H9 (cell line): ENCODE measurements at regions not wholly inside any gene's neighbourhood (a gene's known extent, or its start where the extent isn't known, plus 50 kb on each side); places are given as distances from the start of the nearest gene placed in this dataset.

Experiments
- DNase-seq: peaks from one replicate; pipeline ENCODE4 v3.0.0-alpha.2; 2017
- H2AFZ ChIP-seq: one replicate; pipeline ENCODE4 v1.6.1; 2013; ENCODE audit warnings: mild to moderate bottlenecking, low read length, control low read depth, moderate library complexity
- H2AK5ac ChIP-seq: 2 replicates; pipeline ENCODE4 v1.6.1; 2013; ENCODE audit warnings: low read length, control low read depth, mixed read lengths; ENCODE audit not compliant: insufficient read length
- H2BK120ac ChIP-seq: one replicate; pipeline ENCODE4 v1.6.1; 2013; ENCODE audit warnings: low read depth, mild to moderate bottlenecking, low read length, control low read depth, inconsistent platforms; ENCODE audit not compliant: poor library complexity, severe bottlenecking
- H2BK12ac ChIP-seq: 2 replicates; pipeline ENCODE4 v1.6.1; 2013; ENCODE audit warnings: low read length, control low read depth, mixed read lengths, low read depth; ENCODE audit not compliant: insufficient read length
- H2BK15ac ChIP-seq: 2 replicates; pipeline ENCODE4 v1.6.1; 2013; ENCODE audit warnings: low read depth, low read length, control low read depth
- H2BK20ac ChIP-seq: one replicate; pipeline ENCODE4 v1.6.1; 2013; ENCODE audit warnings: low read depth, mild to moderate bottlenecking, low read length, control low read depth, inconsistent platforms; ENCODE audit not compliant: poor library complexity, severe bottlenecking
- H2BK5ac ChIP-seq: 2 replicates; pipeline ENCODE4 v1.6.1; 2013; ENCODE audit warnings: low read length, control low read depth, mixed read lengths; ENCODE audit not compliant: insufficient read length
- H3K14ac ChIP-seq: 2 replicates; pipeline ENCODE4 v1.6.1; 2013; ENCODE audit warnings: low read length, control low read depth; ENCODE audit not compliant: insufficient read depth
- H3K18ac ChIP-seq: 2 replicates; pipeline ENCODE4 v1.6.1; 2013; ENCODE audit warnings: low read depth, mild to moderate bottlenecking, mixed read lengths, low read length, control low read depth; ENCODE audit not compliant: insufficient read length
- H3K23ac ChIP-seq: 2 replicates; pipeline ENCODE4 v1.6.1; 2013; ENCODE audit warnings: low read length, control low read depth, mixed read lengths, low read depth; ENCODE audit not compliant: insufficient read length
- H3K23me2 ChIP-seq: 2 replicates; pipeline ENCODE4 v1.6.1; 2013; ENCODE audit warnings: low read depth, mild to moderate bottlenecking, mixed read lengths, low read length, control low read depth; ENCODE audit not compliant: insufficient read length, poor library complexity, severe bottlenecking
- H3K27ac ChIP-seq: 2 replicates; pipeline ENCODE4 v1.5.1; 2013; ENCODE audit warnings: low read length, control low read depth, mixed read lengths, low read depth; ENCODE audit not compliant: insufficient read length
- H3K27me3 ChIP-seq: 2 replicates; pipeline ENCODE4 v1.6.1; 2013; ENCODE audit warnings: low read length, control low read depth, inconsistent platforms; ENCODE audit not compliant: insufficient read depth
- H3K4ac ChIP-seq: 2 replicates; pipeline ENCODE4 v1.6.1; 2013; ENCODE audit warnings: low read depth, mild to moderate bottlenecking, control low read depth, inconsistent platforms, low read length, moderate library complexity
- H3K4me1 ChIP-seq: 2 replicates; pipeline ENCODE4 v1.6.1; 2013; ENCODE audit warnings: low read length, control low read depth, inconsistent platforms; ENCODE audit not compliant: insufficient read depth
- H3K4me2 ChIP-seq: 2 replicates; pipeline ENCODE4 v1.6.1; 2013; ENCODE audit warnings: low read length, control low read depth, mixed read lengths; ENCODE audit not compliant: insufficient read length, insufficient read depth
- H3K56ac ChIP-seq: 2 replicates; pipeline ENCODE4 v1.6.1; 2013; ENCODE audit warnings: low read depth, mild to moderate bottlenecking, mixed read lengths, low read length, control low read depth; ENCODE audit not compliant: insufficient read length
- H3K79me1 ChIP-seq: 2 replicates; pipeline ENCODE4 v1.6.1; 2013; ENCODE audit warnings: low read depth, mild to moderate bottlenecking, moderate library complexity, low read length, control low read depth, inconsistent platforms; ENCODE audit not compliant: insufficient read depth, poor library complexity, severe bottlenecking
- H3K79me2 ChIP-seq: 2 replicates; pipeline ENCODE4 v1.6.1; 2013; ENCODE audit warnings: low read length, control low read depth, inconsistent platforms; ENCODE audit not compliant: insufficient read depth
- H3K9ac ChIP-seq: 2 replicates; pipeline ENCODE4 v1.6.1; 2013; ENCODE audit warnings: low read length, control low read depth, mixed read lengths; ENCODE audit not compliant: insufficient read length; ENCODE audit errors: extremely low read depth
- H3K9me3 ChIP-seq: one replicate; pipeline ENCODE4 v1.6.1; 2013; ENCODE audit warnings: low read depth, low read length, inconsistent platforms; ENCODE audit not compliant: control insufficient read depth
- H3T11ph ChIP-seq: one replicate; pipeline ENCODE4 v1.6.1; 2013; ENCODE audit warnings: mild to moderate bottlenecking, low read length, control low read depth, inconsistent platforms
- H4K20me1 ChIP-seq: one replicate; pipeline ENCODE4 v1.6.1; 2013; ENCODE audit not compliant: control insufficient read depth, insufficient read length, insufficient read depth
- H4K5ac ChIP-seq: 2 replicates; pipeline ENCODE4 v1.6.1; 2013; ENCODE audit warnings: low read depth, mild to moderate bottlenecking, mixed read lengths, low read length, control low read depth; ENCODE audit not compliant: insufficient read length
- H4K8ac ChIP-seq: replicated peaks from 2 replicates; pipeline ENCODE4 v1.6.1; 2013; ENCODE audit warnings: low read length, control low read depth, mixed read lengths, low read depth; ENCODE audit not compliant: insufficient read length
- H4K91ac ChIP-seq: 2 replicates; pipeline ENCODE4 v1.6.1; 2013; ENCODE audit warnings: low read depth, mild to moderate bottlenecking, moderate library complexity, mixed read lengths, low read length, control low read depth; ENCODE audit not compliant: insufficient read length
- H3K27ac Mint-ChIP-seq, 3 experiments: 2 replicates in 2 of 3; 3 replicates in 1 of 3; pipeline ENCODE4 v1.8.0; 2020 to 2021; ENCODE audit warnings: mixed read lengths in 3 of 3, mild to moderate bottlenecking in 1 of 3, moderate library complexity in 1 of 3
- H3K27me3 Mint-ChIP-seq: 2 replicates; pipeline ENCODE4 v1.8.0; 2021; ENCODE audit warnings: low read depth, mild to moderate bottlenecking, moderate library complexity, mixed read lengths
- H3K36me3 Mint-ChIP-seq, 3 experiments: 2 replicates in 2 of 3; 3 replicates in 1 of 3; pipeline ENCODE4 v1.8.0; 2020 to 2021; ENCODE audit warnings: low read depth in 3 of 3, mixed read lengths in 3 of 3; ENCODE audit not compliant: insufficient read depth in 1 of 3
- H3K4me1 Mint-ChIP-seq, 2 experiments: 2 replicates each; pipeline ENCODE4 v1.8.0; 2020; ENCODE audit warnings: mixed read lengths in 2 of 2
- H3K4me3 Mint-ChIP-seq, 2 experiments: 2 replicates in 1 of 2; 3 replicates in 1 of 2; pipeline ENCODE4 v1.8.0; 2020 to 2021; ENCODE audit warnings: mild to moderate bottlenecking in 2 of 2, mixed read lengths in 2 of 2, moderate library complexity in 1 of 2
- H3K9me3 Mint-ChIP-seq, 2 experiments: 2 replicates in 1 of 2; 3 replicates in 1 of 2; pipeline ENCODE4 v1.8.0; 2020; ENCODE audit warnings: mild to moderate bottlenecking in 2 of 2, mixed read lengths in 2 of 2, moderate library complexity in 1 of 2
- CTCF ChIP-seq: fragments of 200-600 bp; sonication (generic); conservative IDR thresholded peaks from 3 replicates; pipeline ENCODE4 v1.8.0; 2021; ENCODE audit warnings: antibody characterized with exemption, mild to moderate bottlenecking
- WGBS: extraction: QIAGEN DNeasy Blood & Tissue Kit; methylation state at CpG from one replicate; pipeline ENCODE4 v1.1.7; 2013; ENCODE audit warnings: missing lambda C conversion rate, low lambda C conversion rate, mixed read lengths; ENCODE audit not compliant: insufficient read length; ENCODE audit errors: extremely low coverage; 5-methylcytosine and 5-hydroxymethylcytosine counted together

- Histone ChIP-seq H3T11ph (no peak overlapping the region), H3K27me3 (no peaks in the 10 kb centered on the region; the same call in 1 of the 2 replicates), H2BK120ac (no peak overlapping the region), H2BK5ac (no peak overlapping the region), H4K8ac (no peak overlapping the region), H4K20me1 (no peaks in the 10 kb centered on the region), H4K5ac (no peak overlapping the region), H3K23ac (no peak overlapping the region), H3K27ac (no peak overlapping the region), H3K9me3 (no peaks in the 10 kb centered on the region), H3K79me1 (no peaks in the 10 kb centered on the region), H2AK5ac (no peak overlapping the region), H3K4me1 (peaks cover 4% of the 10 kb centered on the region; the same call in 1 of the 2 replicates), H3K79me2 (no peaks in the 10 kb centered on the region), H2BK15ac (no peak overlapping the region), H3K4ac (no peak overlapping the region), H3K14ac (no peak overlapping the region), H2AFZ (no peak overlapping the region), H3K23me2 (no peaks in the 10 kb centered on the region), H2BK20ac (no peak overlapping the region), H3K18ac (no peak overlapping the region), H3K9ac (no peak overlapping the region), H2BK12ac (no peak overlapping the region), H3K4me2 (no peak overlapping the region), H4K91ac (no peak overlapping the region), H3K56ac (no peak overlapping the region)
- WGBS, result no CpG with 5 or more reads among the region's 3 CpGs
- H3K27ac Mint-ChIP-seq, result no peak overlapping the region; a peak in 1 of 7 replicates
- TF ChIP-seq CTCF, result no peak
- DNase-seq, result no peak
- H3K9me3 Mint-ChIP-seq, result peaks cover 0 to 3% of the 10 kb centered on the region in 2 experiments; a peak in 3 of 5 replicates
- peaks cover 26 to 31% of the 10 kb centered on the region in 2 experiments for H3K4me1 Mint-ChIP-seq
- H3K4me3 Mint-ChIP-seq, result no peak overlapping the region
- H3K27me3 Mint-ChIP-seq, result peaks cover 8% of the 10 kb centered on the region
- peaks cover 0 to 3% (median 0%) of the 10 kb centered on the region in 3 experiments; a peak in 1 of 7 replicates for H3K36me3 Mint-ChIP-seq
Measured at GRCh38 chr16:86665929-86666328, 87.6 kb downstream of the FOXL1 start.
